Gastroesophageal sphincter (tissue), 4 donors: ENCODE measurements at regions not wholly inside any gene's neighbourhood (a gene's known extent, or its start where the extent isn't known, plus 50 kb on each side); places are given as distances from the start of the nearest gene placed in this dataset.

ENCODE experiments used
- ATAC-seq: fragments of 150-250 bp; one replicate; pipeline ENCODE4 v1.9.1; 2016; ENCODE audit warnings: mild to moderate bottlenecking, moderate library complexity
- H3K27ac ChIP-seq, 4 donors: fragments of 200-600 bp; sonication (generic) in 3 of 4; 1 replicate in 3 of 4; 2 replicates in 1 of 4; pipeline ENCODE4 v1.5.1; 2016 to 2019
- H3K27me3 ChIP-seq: fragments of 200-600 bp; sonication (generic); one replicate; pipeline ENCODE4 v1.5.1; 2019
- H3K36me3 ChIP-seq, 2 donors: fragments of 200-600 bp; sonication (generic); one replicate each; pipeline ENCODE4 v1.5.1; 2019; ENCODE audit warnings: control low read depth in 1 of 2
- H3K4me1 ChIP-seq, 3 donors: fragments of 200-600 bp; sonication (generic); 1 replicate in 2 of 3; 2 replicates in 1 of 3; pipeline ENCODE4 v1.5.1; 2016 to 2019; ENCODE audit warnings: control low read depth in 2 of 3
- H3K4me3 ChIP-seq, 2 donors: fragments of 200-600 bp; sonication (generic); one replicate each; pipeline ENCODE4 v1.5.1; 2019; ENCODE audit warnings: mild to moderate bottlenecking in 1 of 2, moderate library complexity in 1 of 2
- H3K9me3 ChIP-seq, 3 donors: fragments of 200-600 bp; sonication (generic); one replicate each; pipeline ENCODE4 v1.5.1; 2017 to 2019; ENCODE audit warnings: control low read depth in 2 of 3
- CTCF ChIP-seq, 4 experiments: fragments of 200-600 bp in 2 of 4; fragments of 450-650 bp in 2 of 4; sonication (generic) in 1 of 4; IDR thresholded peaks; one replicate each; pipeline ENCODE4 v1.5.1; 2017 to 2019; ENCODE audit warnings: antibody characterized with exemption in 4 of 4, mild to moderate bottlenecking in 2 of 4, moderate library complexity in 2 of 4
- EP300 ChIP-seq: sonication (generic); formaldehyde crosslinking; IDR thresholded peaks from one replicate; pipeline ENCODE4 v1.6.1; 2017; ENCODE audit warnings: antibody characterized with exemption, mild to moderate bottlenecking
- POLR2A ChIP-seq, 2 donors: fragments of 450-650 bp; IDR thresholded peaks; one replicate each; pipeline ENCODE4 v1.6.1; 2017; ENCODE audit warnings: antibody characterized with exemption in 2 of 2, mild to moderate bottlenecking in 2 of 2, moderate library complexity in 1 of 2
- POLR2AphosphoS5 ChIP-seq: sonication (generic); formaldehyde crosslinking; IDR thresholded peaks from one replicate; pipeline ENCODE4 v1.6.1; 2017; ENCODE audit warnings: antibody characterized with exemption
- WGBS, 2 donors: methylation state at CpG; one replicate each; pipeline ENCODE4 v1.1.5; 2018; ENCODE audit warnings: low coverage in 1 of 2; 5-methylcytosine and 5-hydroxymethylcytosine counted together

DNA sequence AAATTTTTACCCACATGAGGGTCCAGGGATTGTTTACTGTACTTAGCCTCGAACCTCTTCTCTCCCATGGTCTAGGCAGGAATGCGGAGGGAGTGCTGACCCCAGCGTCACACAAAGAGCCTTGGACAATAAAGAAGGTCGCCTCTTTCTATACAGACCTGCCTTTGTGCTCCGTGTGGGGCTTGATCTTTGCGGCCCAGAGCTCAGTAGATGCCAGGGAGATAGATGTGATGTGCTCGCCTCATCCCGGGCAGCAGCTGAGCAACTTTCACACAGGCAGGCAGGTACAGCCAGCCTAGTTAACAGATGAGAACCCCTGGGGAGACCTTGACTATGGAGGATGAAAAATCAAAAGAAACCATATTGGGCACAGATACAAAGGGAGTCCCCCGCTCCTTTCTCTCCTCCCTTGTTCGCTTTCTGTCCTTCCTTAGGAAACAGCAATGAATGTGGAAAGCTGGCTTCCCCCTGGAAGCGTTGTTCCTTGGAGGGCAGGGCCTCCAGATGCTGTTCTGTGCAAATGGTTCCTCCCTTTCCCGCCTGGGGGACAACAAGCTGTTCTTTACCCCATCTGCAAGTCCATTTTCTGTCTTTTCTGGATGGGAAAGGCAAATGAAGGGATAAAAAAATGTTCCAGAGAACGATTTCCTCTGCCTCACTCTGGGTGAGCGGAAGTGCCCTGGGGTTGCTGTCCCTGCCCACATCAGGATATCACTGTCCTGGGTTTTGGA is 128.3 kb downstream of the OLIG3 start:
- 71 to 81% methylated on average over 4 to 12 of the region's 14 CpGs for WGBS, 2 donors

DNA sequence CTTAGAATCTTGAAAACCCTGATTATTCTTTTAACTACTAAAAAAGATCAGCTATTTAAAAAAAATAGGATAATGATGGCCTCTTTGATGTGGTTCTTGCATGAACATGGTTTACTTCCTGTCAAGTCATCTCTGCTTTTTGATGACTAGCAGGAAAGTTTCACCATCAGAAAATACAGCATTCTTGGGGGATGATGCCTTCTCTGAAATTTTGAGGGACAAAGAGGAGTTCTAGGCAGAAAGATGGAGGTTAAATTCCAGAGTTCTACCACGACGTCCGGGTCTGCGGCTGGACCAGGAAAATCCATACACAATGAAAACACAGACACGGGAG is 130.4 kb downstream of the OLIG3 start:
- Histone ChIP-seq H3K9me3 (no peaks in the 10 kb centered on the region), H3K4me3 (no peak overlapping the region), H3K27ac (no peak overlapping the region), H3K36me3 (no peaks in the 10 kb centered on the region), H3K4me1 (no peaks in the 10 kb centered on the region), H3K27me3 (peaks cover 9% of the 10 kb centered on the region)
- WGBS, 2 donors = 76 to 84% methylated on average over 3 to 5 of the region's 5 CpGs
- TF ChIP-seq POLR2A (IDR thresholded peaks at IDR 0.05) = no peak
- no peak for TF ChIP-seq EP300
- TF ChIP-seq CTCF (IDR thresholded peaks at IDR 0.05) = no peak
- no peak for TF ChIP-seq POLR2AphosphoS5
- no peak for ATAC-seq

More for the DNA sequence above, 128.3 kb downstream of the OLIG3 start:
- Histone ChIP-seq H3K4me1 (no peaks in the 10 kb centered on the region), H3K4me3 (no peak overlapping the region), H3K27ac (no peak overlapping the region), H3K27me3 (peaks cover 9% of the 10 kb centered on the region), H3K9me3 (no peaks in the 10 kb centered on the region), H3K36me3 (no peaks in the 10 kb centered on the region)
- ATAC-seq = no peak
- TF ChIP-seq POLR2AphosphoS5 (no peak), CTCF (IDR thresholded peaks at IDR 0.05) (no peak), POLR2A (IDR thresholded peaks at IDR 0.05) (no peak), EP300 (no peak)

GRCh38 chr6:137362878-137363804 is 131.1 kb downstream of the OLIG3 start:
- H3K36me3 ChIP-seq = no peaks in the 10 kb centered on the region
- H3K27ac ChIP-seq = no peak overlapping the region
- 63 to 75% methylated on average over 8 to 10 of the region's 16 CpGs for WGBS, 2 donors
- no peak for ATAC-seq
- no peaks in the 10 kb centered on the region for H3K4me1 ChIP-seq
- H3K27me3 ChIP-seq = peaks cover 9% of the 10 kb centered on the region
- H3K9me3 ChIP-seq = no peaks in the 10 kb centered on the region
- no peak overlapping the region for H3K4me3 ChIP-seq
- no peak for TF ChIP-seq POLR2AphosphoS5
- no peak for TF ChIP-seq CTCF (IDR thresholded peaks at IDR 0.05)
- no peak for TF ChIP-seq EP300

DNA sequence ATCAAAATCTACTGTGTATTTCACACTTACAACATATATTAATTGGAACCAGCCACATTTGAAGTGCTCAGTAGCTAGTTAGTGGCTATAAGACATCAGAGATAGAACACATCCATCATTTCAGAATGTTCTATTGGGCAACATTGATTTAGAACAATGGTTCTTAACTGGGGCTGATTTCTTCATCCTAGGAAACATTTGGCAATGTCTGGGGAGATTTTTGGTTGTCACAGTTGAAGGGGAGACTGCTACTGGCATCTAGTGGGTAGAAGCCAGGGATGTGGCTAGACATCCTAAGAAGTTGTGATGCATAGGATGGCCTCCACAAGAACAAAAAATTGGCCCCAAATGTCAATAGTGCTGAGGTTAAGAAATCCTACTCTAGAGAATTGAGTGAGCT is 132.5 kb downstream of the OLIG3 start:
- peaks cover 9% of the 10 kb centered on the region for H3K27me3 ChIP-seq
- TF ChIP-seq CTCF (IDR thresholded peaks at IDR 0.05) (no peak), POLR2A (IDR thresholded peaks at IDR 0.05) (no peak), EP300 (no peak), POLR2AphosphoS5 (no peak)
- no peak for ATAC-seq
- no peaks in the 10 kb centered on the region for H3K4me1 ChIP-seq
- H3K4me3 ChIP-seq = no peak overlapping the region
- no peaks in the 10 kb centered on the region for H3K9me3 ChIP-seq
- no peaks in the 10 kb centered on the region for H3K36me3 ChIP-seq
- no peak overlapping the region for H3K27ac ChIP-seq

GRCh38 chr6:137358273-137358672 is 135.9 kb downstream of the OLIG3 start:
- Histone ChIP-seq H3K4me3 (no peak overlapping the region), H3K9me3 (no peaks in the 10 kb centered on the region), H3K27me3 (peaks cover 9% of the 10 kb centered on the region), H3K27ac (no peak overlapping the region), H3K4me1 (no peaks in the 10 kb centered on the region), H3K36me3 (no peaks in the 10 kb centered on the region)
- 66 to 82% methylated on average over 2 to 3 of the region's 3 CpGs for WGBS, 2 donors
- TF ChIP-seq POLR2A (IDR thresholded peaks at IDR 0.05) (no peak), CTCF (IDR thresholded peaks at IDR 0.05) (no peak), EP300 (no peak), POLR2AphosphoS5 (no peak)
- no peak for ATAC-seq
